Kidney (tissue), 13 donors: ENCODE measurements at regions not wholly inside any gene's neighbourhood (a gene's known extent, or its start where the extent isn't known, plus 50 kb on each side); places are given as distances from the start of the nearest gene placed in this dataset.
A peak's percentile ranks its signal among the peaks of the same experiment; 100 is the strongest.
"Not testable (repeated sequence)": the region's sequence is repeated elsewhere in the genome, so short reads cannot be mapped to it uniquely, and the experiment has no call there.

ENCODE experiments used
- DNase-seq, 5 donors: peaks; one replicate each; pipeline ENCODE4 v3.0.0-alpha.2; 2013 to 2020
- FAIRE-seq: peaks from 2 replicates; lab custom pipeline; 2012; peaks lifted over from hg19 to GRCh38; lab: Jason Lieb, UNC
- H3K27ac ChIP-seq, 2 donors: one replicate each; pipeline ENCODE4 v1.7.0; 2013; ENCODE audit warnings: low read depth in 2 of 2, low read length in 2 of 2, inconsistent platforms in 1 of 2
- H3K27me3 ChIP-seq: one replicate; pipeline ENCODE4 v1.7.1; 2013; ENCODE audit warnings: low read length, inconsistent platforms; ENCODE audit not compliant: control insufficient read depth, insufficient read depth
- H3K36me3 ChIP-seq, 3 donors: one replicate each; pipeline versions ENCODE4 v1.7.0 to v1.7.1; 2013; ENCODE audit warnings: low read length in 3 of 3, control low read depth in 1 of 3, inconsistent platforms in 1 of 3; ENCODE audit not compliant: insufficient read depth in 3 of 3, control insufficient read depth in 2 of 3
- H3K4me1 ChIP-seq, 3 donors: one replicate each; pipeline versions ENCODE4 v1.7.0 to v1.7.1; 2013; ENCODE audit warnings: low read length in 3 of 3, inconsistent platforms in 1 of 3, low read depth in 1 of 3; ENCODE audit not compliant: control insufficient read depth in 2 of 3, insufficient read depth in 2 of 3
- H3K4me3 ChIP-seq, 3 donors: one replicate each; pipeline versions ENCODE4 v1.7.0 to v1.8.1; 2013; ENCODE audit warnings: low read length in 3 of 3, control low read depth in 1 of 3, inconsistent platforms in 1 of 3
- H3K9ac ChIP-seq, 3 donors: one replicate each; pipeline versions ENCODE4 v1.7.0 to v1.7.1; 2013; ENCODE audit warnings: low read length in 3 of 3, control low read depth in 1 of 3, inconsistent platforms in 1 of 3
- H3K9me3 ChIP-seq, 3 donors: one replicate each; pipeline versions ENCODE4 v1.7.0 to v1.7.1; 2013; ENCODE audit warnings: low read length in 3 of 3, control low read depth in 1 of 3, inconsistent platforms in 1 of 3; ENCODE audit not compliant: control insufficient read depth in 2 of 3, insufficient read depth in 1 of 3
- intact Hi-C: fragments of 100-400 bp; cut with DNase I; formaldehyde crosslinking; loops from one replicate; pipeline ENCODE4 v1.11.1; 2022
- TF ChIP-seq, protein P1 (sequence below): IDR thresholded peaks from 3 replicates; pipeline ENCODE4 v1.5.1; 2012; ENCODE audit warnings: mild to moderate bottlenecking, moderate library complexity, borderline replicate concordance; ENCODE audit not compliant: insufficient read depth; ENCODE audit errors: extremely low read depth
- donor health status: control.
- donor health status: control.
- donor health status: control.
- donor health status: control.
- donor health status: control.
- donor health status: DM: yes; HTN: yes; CAD: no.
- donor health status: Normal renal cell carcinoma (clear cell type).

- no peak overlapping the region for H3K4me3 ChIP-seq
- DNase-seq, result no peak
- intact Hi-C loops, result no loop called here
- H3K9ac ChIP-seq, result no peak overlapping the region
- no peak for FAIRE-seq
- TF ChIP-seq, protein P1, sequence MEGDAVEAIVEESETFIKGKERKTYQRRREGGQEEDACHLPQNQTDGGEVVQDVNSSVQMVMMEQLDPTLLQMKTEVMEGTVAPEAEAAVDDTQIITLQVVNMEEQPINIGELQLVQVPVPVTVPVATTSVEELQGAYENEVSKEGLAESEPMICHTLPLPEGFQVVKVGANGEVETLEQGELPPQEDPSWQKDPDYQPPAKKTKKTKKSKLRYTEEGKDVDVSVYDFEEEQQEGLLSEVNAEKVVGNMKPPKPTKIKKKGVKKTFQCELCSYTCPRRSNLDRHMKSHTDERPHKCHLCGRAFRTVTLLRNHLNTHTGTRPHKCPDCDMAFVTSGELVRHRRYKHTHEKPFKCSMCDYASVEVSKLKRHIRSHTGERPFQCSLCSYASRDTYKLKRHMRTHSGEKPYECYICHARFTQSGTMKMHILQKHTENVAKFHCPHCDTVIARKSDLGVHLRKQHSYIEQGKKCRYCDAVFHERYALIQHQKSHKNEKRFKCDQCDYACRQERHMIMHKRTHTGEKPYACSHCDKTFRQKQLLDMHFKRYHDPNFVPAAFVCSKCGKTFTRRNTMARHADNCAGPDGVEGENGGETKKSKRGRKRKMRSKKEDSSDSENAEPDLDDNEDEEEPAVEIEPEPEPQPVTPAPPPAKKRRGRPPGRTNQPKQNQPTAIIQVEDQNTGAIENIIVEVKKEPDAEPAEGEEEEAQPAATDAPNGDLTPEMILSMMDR, result no peak
- no peaks in the 10 kb centered on the region for H3K36me3 ChIP-seq
- no peak overlapping the region for H3K27ac ChIP-seq
- no peaks in the 10 kb centered on the region for H3K4me1 ChIP-seq
- no peaks in the 10 kb centered on the region for H3K27me3 ChIP-seq
- no peaks in the 10 kb centered on the region for H3K9me3 ChIP-seq
Measured at GRCh38 chr5:118111956-118112355, 876.4 kb downstream of the DTWD2 start.

DNA sequence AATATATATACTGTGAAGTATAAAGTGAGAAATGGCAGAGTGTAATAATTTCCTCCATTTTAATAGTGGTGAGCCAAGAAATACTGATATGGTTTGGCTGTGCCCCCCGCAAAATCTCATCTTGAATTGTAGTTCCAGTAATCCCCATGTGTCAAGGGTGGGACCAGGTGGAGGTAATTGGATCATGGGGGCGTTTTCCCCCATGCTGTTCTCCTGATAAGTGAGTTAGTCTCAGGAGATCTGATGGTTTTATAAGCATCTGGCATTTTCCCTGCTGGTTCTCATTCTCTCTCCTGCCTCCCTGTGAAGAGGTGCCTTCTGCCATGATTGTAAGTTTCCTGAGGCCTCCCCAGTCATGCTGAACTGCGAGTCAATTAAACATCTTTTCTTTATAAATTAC is 881.1 kb downstream of the DTWD2 start:
- H3K9ac ChIP-seq, DNase-seq, H3K4me3 ChIP-seq, intact Hi-C loops, H3K9me3 ChIP-seq, H3K27ac ChIP-seq, FAIRE-seq, H3K36me3 ChIP-seq, H3K27me3 ChIP-seq, H3K4me1 ChIP-seq: not testable (repeated sequence)

- no peak for FAIRE-seq
- intact Hi-C loops, result no loop called here
Measured at GRCh38 chr5:118098716-118099115, 889.6 kb downstream of the DTWD2 start.

DNA sequence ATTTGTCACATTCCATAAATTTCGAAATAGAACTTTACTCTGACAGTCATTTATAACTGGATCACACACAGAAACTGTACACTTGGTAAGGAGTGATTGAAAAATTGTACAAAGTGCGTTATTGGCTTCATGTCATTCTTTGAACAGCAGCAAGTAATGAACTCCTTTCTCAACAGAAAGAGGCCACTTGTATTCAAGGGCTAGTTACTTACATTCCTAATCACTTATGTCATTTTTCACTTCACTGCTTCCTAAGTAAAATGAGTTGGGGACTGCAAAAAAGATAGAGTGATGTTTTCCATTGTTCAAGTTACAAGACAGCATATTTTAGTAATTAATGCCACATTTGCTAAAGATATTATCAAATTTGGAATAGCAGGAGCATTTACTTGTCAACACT is 893.2 kb downstream of the DTWD2 start:
- Histone ChIP-seq H3K4me3 (no peak overlapping the region), H3K27me3 (no peaks in the 10 kb centered on the region), H3K36me3 (no peaks in the 10 kb centered on the region), H3K27ac (no peak overlapping the region), H3K4me1 (no peaks in the 10 kb centered on the region), H3K9me3 (no peaks in the 10 kb centered on the region), H3K9ac (no peak overlapping the region)
- DNase-seq (peak in 2 of 5 donors; percentile 37 to 51), FAIRE-seq (no peak)
- intact Hi-C loops, result no loop called here
- TF ChIP-seq, protein P1, result no peak

More at GRCh38 chr5:118098716-118099115, 889.6 kb downstream of the DTWD2 start:
- no peak overlapping the region for H3K9ac ChIP-seq
- no peaks in the 10 kb centered on the region for H3K4me1 ChIP-seq
- TF ChIP-seq, protein P1, result no peak
- H3K27ac ChIP-seq, result no peak overlapping the region
- no peak for DNase-seq
- H3K9me3 ChIP-seq, result no peaks in the 10 kb centered on the region
- no peak overlapping the region for H3K4me3 ChIP-seq
- no peaks in the 10 kb centered on the region for H3K36me3 ChIP-seq
- H3K27me3 ChIP-seq, result no peaks in the 10 kb centered on the region
